ENCODE measurements at regions not wholly inside any gene's neighbourhood (a gene's known extent, or its start where the extent isn't known, plus 50 kb on each side); places are given as distances from the start of the nearest gene placed in this dataset.

DNA sequence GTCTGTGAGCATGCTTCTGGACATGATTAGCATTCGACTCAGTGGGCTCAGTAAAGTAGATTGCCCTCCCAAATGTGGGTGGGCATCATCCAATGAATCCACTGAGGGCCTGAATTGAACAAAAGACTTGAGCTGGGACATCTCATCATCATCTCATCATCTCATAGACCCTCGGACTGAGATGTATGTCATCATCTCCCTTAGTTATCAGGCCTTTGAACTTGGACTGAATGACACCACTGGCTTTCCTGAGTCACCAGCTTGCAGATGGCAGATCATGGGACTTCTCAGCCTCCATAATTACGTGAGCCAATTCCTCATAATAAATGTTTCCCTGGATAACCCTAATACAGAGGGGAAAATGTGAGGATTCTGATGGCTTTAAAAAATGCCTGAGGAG, 128.3 kb upstream of the LSM8 start:
- TF ChIP-seq MXI1 (conservative IDR thresholded peaks at IDR 0.05; ENCODE audit: poor library complexity, severe bottlenecking) (no peak), TAF1 (IDR thresholded peaks at IDR 0.05; ENCODE audit: low read depth) (no peak)
- no peaks in the 10 kb centered on the region for H3F3A ChIP-seq (ENCODE audit: insufficient read depth, low read length, poor library complexity, severe bottlenecking)
- no peaks in the 10 kb centered on the region for H3K79me2 ChIP-seq (replicated peaks; ENCODE audit: insufficient read depth, low read length)
- H3K36me3 ChIP-seq (ENCODE audit: insufficient read depth, low read length): no peaks in the 10 kb centered on the region
- H3K9me2 ChIP-seq (ENCODE audit: insufficient read depth, low read length): no peaks in the 10 kb centered on the region
- no peak overlapping the region for H3K4me3 ChIP-seq (ENCODE audit: low read length)
- H3K27ac ChIP-seq (ENCODE audit: low read length): no peak overlapping the region
- H3K27me3 ChIP-seq (ENCODE audit: insufficient read depth, low read depth, low read length): no peaks in the 10 kb centered on the region
- no peaks in the 10 kb centered on the region for H4K20me1 ChIP-seq (ENCODE audit: insufficient read depth)
- H3K9ac ChIP-seq (ENCODE audit: low read length): no peak overlapping the region
- H3K9me3 ChIP-seq (ENCODE audit: low read length): no peaks in the 10 kb centered on the region
- H2AFZ ChIP-seq (ENCODE audit: low read depth, low read length): no peak overlapping the region
- no peak overlapping the region for H3K4me2 ChIP-seq (ENCODE audit: low read length)

DNA sequence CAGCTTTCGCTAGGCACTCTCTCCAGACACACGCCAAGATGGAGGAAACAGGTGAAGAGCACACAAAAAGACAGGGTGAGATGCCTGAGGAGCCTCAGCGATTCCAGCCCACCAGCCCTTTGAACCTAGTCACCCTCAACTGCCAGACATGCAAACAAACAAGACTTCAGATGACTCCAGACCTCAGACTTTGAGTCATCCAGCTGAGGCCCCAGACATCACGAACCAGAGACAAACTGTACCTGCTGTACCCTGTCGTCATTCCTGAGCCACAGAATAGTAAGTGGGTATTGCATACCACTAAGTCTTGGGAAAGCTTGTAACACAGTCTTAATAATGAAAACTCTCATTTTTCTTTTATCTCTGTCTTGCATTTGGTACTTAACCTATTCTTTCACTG, 126.6 kb upstream of the LSM8 start:
- Histone ChIP-seq H3K9ac (ENCODE audit: low read length) (no peak overlapping the region), H3K4me2 (ENCODE audit: low read length) (no peak overlapping the region), H2AFZ (ENCODE audit: low read depth, low read length) (no peak overlapping the region), H3K79me2 (replicated peaks; ENCODE audit: insufficient read depth, low read length) (no peaks in the 10 kb centered on the region), H3K27me3 (ENCODE audit: insufficient read depth, low read depth, low read length) (no peaks in the 10 kb centered on the region), H3F3A (ENCODE audit: insufficient read depth, low read length, poor library complexity, severe bottlenecking) (no peaks in the 10 kb centered on the region), H3K9me3 (ENCODE audit: low read length) (no peaks in the 10 kb centered on the region), H3K36me3 (ENCODE audit: insufficient read depth, low read length) (no peaks in the 10 kb centered on the region), H3K27ac (ENCODE audit: low read length) (no peak overlapping the region), H4K20me1 (ENCODE audit: insufficient read depth) (no peaks in the 10 kb centered on the region), H3K4me3 (ENCODE audit: low read length) (no peak overlapping the region), H3K9me2 (ENCODE audit: insufficient read depth, low read length) (no peaks in the 10 kb centered on the region)
- TF ChIP-seq, protein P1, sequence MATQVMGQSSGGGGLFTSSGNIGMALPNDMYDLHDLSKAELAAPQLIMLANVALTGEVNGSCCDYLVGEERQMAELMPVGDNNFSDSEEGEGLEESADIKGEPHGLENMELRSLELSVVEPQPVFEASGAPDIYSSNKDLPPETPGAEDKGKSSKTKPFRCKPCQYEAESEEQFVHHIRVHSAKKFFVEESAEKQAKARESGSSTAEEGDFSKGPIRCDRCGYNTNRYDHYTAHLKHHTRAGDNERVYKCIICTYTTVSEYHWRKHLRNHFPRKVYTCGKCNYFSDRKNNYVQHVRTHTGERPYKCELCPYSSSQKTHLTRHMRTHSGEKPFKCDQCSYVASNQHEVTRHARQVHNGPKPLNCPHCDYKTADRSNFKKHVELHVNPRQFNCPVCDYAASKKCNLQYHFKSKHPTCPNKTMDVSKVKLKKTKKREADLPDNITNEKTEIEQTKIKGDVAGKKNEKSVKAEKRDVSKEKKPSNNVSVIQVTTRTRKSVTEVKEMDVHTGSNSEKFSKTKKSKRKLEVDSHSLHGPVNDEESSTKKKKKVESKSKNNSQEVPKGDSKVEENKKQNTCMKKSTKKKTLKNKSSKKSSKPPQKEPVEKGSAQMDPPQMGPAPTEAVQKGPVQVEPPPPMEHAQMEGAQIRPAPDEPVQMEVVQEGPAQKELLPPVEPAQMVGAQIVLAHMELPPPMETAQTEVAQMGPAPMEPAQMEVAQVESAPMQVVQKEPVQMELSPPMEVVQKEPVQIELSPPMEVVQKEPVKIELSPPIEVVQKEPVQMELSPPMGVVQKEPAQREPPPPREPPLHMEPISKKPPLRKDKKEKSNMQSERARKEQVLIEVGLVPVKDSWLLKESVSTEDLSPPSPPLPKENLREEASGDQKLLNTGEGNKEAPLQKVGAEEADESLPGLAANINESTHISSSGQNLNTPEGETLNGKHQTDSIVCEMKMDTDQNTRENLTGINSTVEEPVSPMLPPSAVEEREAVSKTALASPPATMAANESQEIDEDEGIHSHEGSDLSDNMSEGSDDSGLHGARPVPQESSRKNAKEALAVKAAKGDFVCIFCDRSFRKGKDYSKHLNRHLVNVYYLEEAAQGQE (IDR thresholded peaks at IDR 0.05; ENCODE audit: borderline replicate concordance): no peak
- no peak for TF ChIP-seq MXI1 (conservative IDR thresholded peaks at IDR 0.05; ENCODE audit: poor library complexity, severe bottlenecking)
- no peak for TF ChIP-seq EP300 (conservative IDR thresholded peaks at IDR 0.05; ENCODE audit: poor library complexity, severe bottlenecking)
- no peak for TF ChIP-seq EZH2 (IDR thresholded peaks at IDR 0.05; ENCODE audit: borderline replicate concordance, insufficient read depth, low read length, poor library complexity, severe bottlenecking)
- no peak for TF ChIP-seq RAD21 (conservative IDR thresholded peaks at IDR 0.05)
- TF ChIP-seq, protein P2, sequence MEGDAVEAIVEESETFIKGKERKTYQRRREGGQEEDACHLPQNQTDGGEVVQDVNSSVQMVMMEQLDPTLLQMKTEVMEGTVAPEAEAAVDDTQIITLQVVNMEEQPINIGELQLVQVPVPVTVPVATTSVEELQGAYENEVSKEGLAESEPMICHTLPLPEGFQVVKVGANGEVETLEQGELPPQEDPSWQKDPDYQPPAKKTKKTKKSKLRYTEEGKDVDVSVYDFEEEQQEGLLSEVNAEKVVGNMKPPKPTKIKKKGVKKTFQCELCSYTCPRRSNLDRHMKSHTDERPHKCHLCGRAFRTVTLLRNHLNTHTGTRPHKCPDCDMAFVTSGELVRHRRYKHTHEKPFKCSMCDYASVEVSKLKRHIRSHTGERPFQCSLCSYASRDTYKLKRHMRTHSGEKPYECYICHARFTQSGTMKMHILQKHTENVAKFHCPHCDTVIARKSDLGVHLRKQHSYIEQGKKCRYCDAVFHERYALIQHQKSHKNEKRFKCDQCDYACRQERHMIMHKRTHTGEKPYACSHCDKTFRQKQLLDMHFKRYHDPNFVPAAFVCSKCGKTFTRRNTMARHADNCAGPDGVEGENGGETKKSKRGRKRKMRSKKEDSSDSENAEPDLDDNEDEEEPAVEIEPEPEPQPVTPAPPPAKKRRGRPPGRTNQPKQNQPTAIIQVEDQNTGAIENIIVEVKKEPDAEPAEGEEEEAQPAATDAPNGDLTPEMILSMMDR (IDR thresholded peaks at IDR 0.05; ENCODE audit: poor library complexity, severe bottlenecking): no peak
- no peak for TF ChIP-seq SMC3 (conservative IDR thresholded peaks at IDR 0.05; ENCODE audit: poor library complexity)
- TF ChIP-seq TAF1 (IDR thresholded peaks at IDR 0.05; ENCODE audit: low read depth): no peak
- TF ChIP-seq POLR2AphosphoS5 (IDR thresholded peaks at IDR 0.05): no peak

DNA sequence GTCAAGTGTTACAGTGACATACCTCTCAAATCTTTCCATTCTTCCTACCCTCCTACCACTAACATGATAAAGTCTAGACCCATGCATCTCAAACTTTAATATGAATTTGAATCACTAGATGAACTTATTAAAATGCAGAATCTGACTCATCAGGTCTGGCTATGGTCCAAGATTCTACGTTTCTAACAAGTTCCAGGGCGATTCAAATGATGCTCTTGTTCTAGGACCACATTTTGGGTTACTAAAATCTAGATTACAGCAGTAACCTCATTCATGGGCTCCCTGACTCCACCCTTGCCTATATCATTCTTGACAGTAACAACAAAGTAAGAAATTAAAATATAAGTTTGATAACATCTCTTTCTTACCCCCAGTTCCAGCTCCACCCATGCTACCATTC, 124.8 kb upstream of the LSM8 start:
- no peaks in the 10 kb centered on the region for H4K20me1 ChIP-seq (ENCODE audit: insufficient read depth)
- H2AFZ ChIP-seq (ENCODE audit: low read depth, low read length): no peak overlapping the region
- H3K9me3 ChIP-seq (ENCODE audit: low read length): no peaks in the 10 kb centered on the region
- no peak overlapping the region for H3K9ac ChIP-seq (ENCODE audit: low read length)
- no peak overlapping the region for H3K4me2 ChIP-seq (ENCODE audit: low read length)
- H3K79me2 ChIP-seq (replicated peaks; ENCODE audit: insufficient read depth, low read length): no peaks in the 10 kb centered on the region
- no peaks in the 10 kb centered on the region for H3F3A ChIP-seq (ENCODE audit: insufficient read depth, low read length, poor library complexity, severe bottlenecking)
- no peak overlapping the region for H3K4me3 ChIP-seq (ENCODE audit: low read length)
- H3K9me2 ChIP-seq (ENCODE audit: insufficient read depth, low read length): no peaks in the 10 kb centered on the region
- no peaks in the 10 kb centered on the region for H3K27me3 ChIP-seq (ENCODE audit: insufficient read depth, low read depth, low read length)
- H3K27ac ChIP-seq (ENCODE audit: low read length): no peak overlapping the region
- no peak for TF ChIP-seq MXI1 (conservative IDR thresholded peaks at IDR 0.05; ENCODE audit: poor library complexity, severe bottlenecking)
- no peak for TF ChIP-seq POLR2AphosphoS5 (IDR thresholded peaks at IDR 0.05)
- TF ChIP-seq SMC3 (conservative IDR thresholded peaks at IDR 0.05; ENCODE audit: poor library complexity): no peak
- TF ChIP-seq, protein P1 (IDR thresholded peaks at IDR 0.05; ENCODE audit: borderline replicate concordance): no peak
- no peak for TF ChIP-seq TAF1 (IDR thresholded peaks at IDR 0.05; ENCODE audit: low read depth)
- TF ChIP-seq EZH2 (IDR thresholded peaks at IDR 0.05; ENCODE audit: borderline replicate concordance, insufficient read depth, low read length, poor library complexity, severe bottlenecking): no peak
- TF ChIP-seq RAD21 (conservative IDR thresholded peaks at IDR 0.05): no peak
- TF ChIP-seq EP300 (conservative IDR thresholded peaks at IDR 0.05; ENCODE audit: poor library complexity, severe bottlenecking): no peak
- TF ChIP-seq, protein P2 (IDR thresholded peaks at IDR 0.05; ENCODE audit: poor library complexity, severe bottlenecking): no peak
- no peaks in the 10 kb centered on the region for H3K36me3 ChIP-seq (ENCODE audit: insufficient read depth, low read length)

All from neural cell (in vitro differentiated cells).